LNCAP (cell line): ENCODE measurements at regions not wholly inside any gene's neighbourhood (a gene's known extent, or its start where the extent isn't known, plus 50 kb on each side); places are given as distances from the start of the nearest gene placed in this dataset.

Experiments used
- CTCF ChIP-seq: fragments of 450-650 bp; IDR thresholded peaks from 2 replicates; pipeline ENCODE4 v1.5.1; 2017; ENCODE audit warnings: mild to moderate bottlenecking

GRCh38 chr15:26083457-26083856 lies 220.3 kb upstream of the ATP10A start:
- TF ChIP-seq CTCF = no peak

DNA sequence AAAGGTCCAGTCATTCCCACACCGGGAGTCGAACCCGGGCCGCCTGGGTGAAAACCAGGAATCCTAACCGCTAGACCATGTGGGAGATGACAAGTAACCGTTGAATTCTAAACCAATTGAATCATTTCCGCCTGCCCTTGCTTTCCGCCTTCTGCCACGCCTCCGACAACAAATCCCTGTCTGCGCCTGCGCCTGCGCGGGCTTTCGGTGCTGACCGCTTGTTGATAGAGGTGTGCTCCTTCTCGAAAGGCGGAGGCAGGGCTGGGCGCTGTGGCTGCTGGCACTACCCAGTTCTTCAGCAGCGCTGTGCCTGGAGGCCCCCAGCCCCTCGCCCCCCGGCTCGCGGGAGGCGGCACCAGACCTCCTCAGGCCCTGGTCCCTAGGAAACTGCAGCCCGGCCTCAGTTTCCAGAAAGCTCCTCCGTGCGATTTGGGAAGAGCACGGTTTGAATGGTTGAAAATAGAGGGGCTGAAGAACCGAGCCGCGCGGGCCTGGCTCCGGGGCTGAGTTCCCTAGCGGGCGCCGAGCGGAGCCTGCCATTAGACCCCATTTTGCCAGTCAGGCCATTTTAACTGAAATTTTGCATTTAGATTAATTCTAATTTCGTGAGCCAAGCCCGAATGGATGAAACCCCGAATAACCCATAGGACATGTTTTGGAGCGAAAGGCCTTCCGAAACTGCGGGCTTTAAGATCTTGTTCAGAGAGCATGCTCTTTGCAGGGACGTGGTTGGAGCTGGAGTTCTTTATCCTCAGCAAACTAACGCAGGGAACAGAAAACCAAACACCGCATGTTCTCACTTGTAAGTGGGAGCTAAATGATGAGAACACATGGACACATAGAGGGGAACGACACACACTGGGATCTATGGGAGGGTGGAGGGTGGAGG lies 219.3 kb upstream of the ATP10A start:
- no peak for TF ChIP-seq CTCF

- TF ChIP-seq CTCF = no peak
Measured at GRCh38 chr15:26081758-26082220, 218.7 kb upstream of the ATP10A start.

GRCh38 chr15:26075770-26076169 lies 212.6 kb upstream of the ATP10A start:
- TF ChIP-seq CTCF = no peak

- no peak for TF ChIP-seq CTCF
Measured at GRCh38 chr15:26073430-26074333, 210.6 kb upstream of the ATP10A start.

DNA sequence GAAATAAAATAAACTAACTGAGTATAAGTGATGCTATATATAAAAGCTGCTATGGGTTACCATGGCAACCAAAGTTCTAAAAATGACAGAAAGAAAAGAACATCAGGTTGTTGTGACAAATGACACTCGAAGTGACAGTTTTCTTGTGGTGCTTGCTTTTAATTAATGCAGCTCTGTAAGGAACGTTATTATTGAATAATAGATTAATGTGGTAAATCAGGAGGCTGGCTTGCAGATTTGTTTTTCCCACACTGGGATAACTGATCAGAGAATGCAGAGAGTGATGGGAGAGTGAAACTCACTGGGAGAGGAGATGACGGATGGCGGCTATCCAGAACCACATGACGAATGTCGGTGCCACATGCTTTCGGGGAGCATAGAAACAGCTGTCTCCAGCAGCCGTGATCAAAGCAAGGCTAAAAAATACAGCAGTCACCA lies 207.0 kb upstream of the ATP10A start:
- no peak for TF ChIP-seq CTCF

DNA sequence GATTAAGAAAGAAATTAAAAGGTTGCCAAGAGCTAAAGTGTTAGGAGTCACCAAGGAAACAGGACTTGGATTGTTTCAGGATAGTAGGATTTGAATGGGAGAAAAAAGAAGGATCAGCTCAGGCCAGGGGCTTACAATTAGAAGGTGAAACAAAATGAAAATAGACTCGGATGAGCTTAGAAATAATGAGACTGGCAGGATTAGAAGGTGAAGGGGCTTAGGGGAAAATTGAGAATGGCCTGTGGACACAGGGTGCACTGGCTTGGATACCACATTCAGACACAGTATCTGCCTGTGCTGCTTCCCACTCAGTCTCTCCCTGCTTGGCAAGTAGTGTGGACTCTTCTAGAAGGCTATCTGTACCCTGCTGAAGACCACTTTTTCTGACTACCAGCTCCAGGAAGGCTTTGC lies 206.1 kb upstream of the ATP10A start:
- no peak for TF ChIP-seq CTCF
